ENCODE measurements at regions not wholly inside any gene's neighbourhood (a gene's known extent, or its start where the extent isn't known, plus 50 kb on each side); places are given as distances from the start of the nearest gene placed in this dataset.
"Not testable (repeated sequence)": the region's sequence is repeated elsewhere in the genome, so short reads cannot be mapped to it uniquely, and the experiment has no call there.

DNA sequence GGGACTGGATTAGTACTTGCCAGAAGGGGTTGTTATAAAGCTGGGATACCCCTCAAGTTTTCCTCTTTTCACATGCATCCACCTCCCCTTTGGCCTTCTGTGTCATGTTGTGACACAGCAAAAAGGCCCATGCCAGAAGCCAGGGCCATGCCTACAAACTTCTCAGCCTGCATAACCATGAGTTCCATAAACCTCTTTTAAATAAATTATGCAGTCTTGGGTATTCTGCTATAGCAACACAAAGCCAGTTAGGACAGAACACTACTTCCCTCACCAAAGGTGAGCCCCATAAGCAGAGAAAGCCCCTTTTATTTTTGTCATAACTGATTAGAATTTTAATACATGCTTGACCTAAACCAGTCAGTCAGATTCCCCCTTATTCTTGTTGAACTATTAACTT, 801.3 kb downstream of the DNAH5 start:
- no peaks in the 10 kb centered on the region for H3K27me3 ChIP-seq (replicated peaks in 1 of 2; ENCODE audit: control insufficient read depth in 2 of 2, extremely low read depth in 1 of 2, insufficient read depth in 2 of 2, low read length in 1 of 2)
- Mint-ChIP-seq H3K27ac (no peak overlapping the region), H3K9me3 (peaks cover 18 to 32% (median 19%) of the 10 kb centered on the region in 3 donors), H3K4me1 (no peaks in the 10 kb centered on the region), H3K36me3 (no peaks in the 10 kb centered on the region), H3K4me3 (no peak overlapping the region), H3K27me3 (no peaks in the 10 kb centered on the region)
- ChIA-PET CTCF (no interaction called here), POLR2A (no interaction called here)
- H3K4me1 ChIP-seq (ENCODE audit: control insufficient read depth in 1 of 2, extremely low read depth in 1 of 2, insufficient read depth in 2 of 2, low read length in 2 of 2), result no peaks in the 10 kb centered on the region
- no peaks in the 10 kb centered on the region for H3K9me3 ChIP-seq
- DNase-seq (no peak), ATAC-seq (replicated peaks in 1 of 4) (no peak)
- no peak overlapping the region for H3K27ac ChIP-seq (ENCODE audit: low read length)
- H3K4me3 ChIP-seq (ENCODE audit: control insufficient read depth in 1 of 2, extremely low read depth in 1 of 2, low read length in 1 of 2), result no peak overlapping the region
- no peaks in the 10 kb centered on the region for H3K36me3 ChIP-seq (ENCODE audit: control insufficient read depth in 2 of 2, extremely low read depth in 1 of 2, insufficient read depth in 1 of 2, low read length in 1 of 2)

- ChIA-PET CTCF (no interaction called here), POLR2A (no interaction called here)
- Mint-ChIP-seq H3K4me1 (no peaks in the 10 kb centered on the region), H3K27ac (no peak overlapping the region), H3K4me3 (no peak overlapping the region), H3K36me3 (no peaks in the 10 kb centered on the region), H3K27me3 (no peaks in the 10 kb centered on the region), H3K9me3 (peaks cover 3 to 17% (median 8%) of the 10 kb centered on the region in 3 donors)
- no peak overlapping the region for H3K27ac ChIP-seq (ENCODE audit: low read length)
- no peak overlapping the region for H3K4me3 ChIP-seq (ENCODE audit: control insufficient read depth in 1 of 2, extremely low read depth in 1 of 2, low read length in 1 of 2)
- no peaks in the 10 kb centered on the region for H3K36me3 ChIP-seq (ENCODE audit: control insufficient read depth in 2 of 2, extremely low read depth in 1 of 2, insufficient read depth in 1 of 2, low read length in 1 of 2)
- no peaks in the 10 kb centered on the region for H3K4me1 ChIP-seq (ENCODE audit: control insufficient read depth in 1 of 2, extremely low read depth in 1 of 2, insufficient read depth in 2 of 2, low read length in 2 of 2)
- H3K27me3 ChIP-seq (replicated peaks in 1 of 2; ENCODE audit: control insufficient read depth in 2 of 2, extremely low read depth in 1 of 2, insufficient read depth in 2 of 2, low read length in 1 of 2), result no peaks in the 10 kb centered on the region
- 80% methylated on average over 1 of the region's 2 CpGs for WGBS (ENCODE audit: insufficient coverage)
- no peak for DNase-seq
- no peak for ATAC-seq (replicated peaks in 1 of 4)
- no peaks in the 10 kb centered on the region for H3K9me3 ChIP-seq
Measured at GRCh38 chr5:13133951-13134350, 810.5 kb downstream of the DNAH5 start.

DNA sequence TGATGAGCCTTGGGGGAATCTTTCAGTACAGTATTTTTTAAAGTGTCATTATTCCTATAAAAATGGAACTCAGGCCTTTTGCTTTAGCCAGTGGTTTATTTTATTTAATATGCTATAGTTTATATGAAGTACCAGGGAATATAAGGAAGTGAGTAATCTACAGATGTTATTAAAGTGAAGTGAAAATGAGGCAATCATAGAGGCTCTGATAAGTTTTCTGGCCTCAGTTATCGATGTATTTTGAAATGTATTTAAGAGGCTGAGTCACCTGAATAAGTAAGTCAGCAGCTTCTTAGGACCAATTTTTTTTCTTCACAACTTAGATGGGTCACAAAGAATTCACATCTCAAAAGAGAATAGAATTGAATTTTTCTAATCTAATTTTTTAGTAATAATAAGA, 829.0 kb downstream of the DNAH5 start:
- no peaks in the 10 kb centered on the region for H3K36me3 ChIP-seq (ENCODE audit: control insufficient read depth in 2 of 2, extremely low read depth in 1 of 2, insufficient read depth in 1 of 2, low read length in 1 of 2)
- ATAC-seq (replicated peaks in 1 of 4), result no peak
- no peak overlapping the region for H3K4me3 ChIP-seq (ENCODE audit: control insufficient read depth in 1 of 2, extremely low read depth in 1 of 2, low read length in 1 of 2)
- ChIA-PET CTCF (no interaction called here), POLR2A (no interaction called here)
- no peak overlapping the region for H3K27ac ChIP-seq (ENCODE audit: low read length)
- H3K9me3 ChIP-seq, result no peaks in the 10 kb centered on the region
- H3K36me3 Mint-ChIP-seq, result no peaks in the 10 kb centered on the region
- H3K9me3 Mint-ChIP-seq, result peaks cover 15 to 27% (median 24%) of the 10 kb centered on the region in 3 donors
- no peak overlapping the region for H3K4me3 Mint-ChIP-seq
- WGBS (ENCODE audit: insufficient coverage), result no CpG with 5 or more reads among the region's 1 CpG
- H3K27me3 Mint-ChIP-seq, result no peaks in the 10 kb centered on the region
- no peak overlapping the region for H3K27ac Mint-ChIP-seq
- no peaks in the 10 kb centered on the region for H3K4me1 ChIP-seq (ENCODE audit: control insufficient read depth in 1 of 2, extremely low read depth in 1 of 2, insufficient read depth in 2 of 2, low read length in 2 of 2)
- DNase-seq, result no peak
- H3K4me1 Mint-ChIP-seq, result no peaks in the 10 kb centered on the region
- H3K27me3 ChIP-seq (replicated peaks in 1 of 2; ENCODE audit: control insufficient read depth in 2 of 2, extremely low read depth in 1 of 2, insufficient read depth in 2 of 2, low read length in 1 of 2), result no peaks in the 10 kb centered on the region

GRCh38 chr5:13108265-13108664, 836.2 kb downstream of the DNAH5 start:
- no peak overlapping the region for H3K4me3 Mint-ChIP-seq
- no CpG with 5 or more reads among the region's 5 CpGs for WGBS (ENCODE audit: insufficient coverage)

GRCh38 chr5:13107537-13107936, 837.0 kb downstream of the DNAH5 start:
- ChIA-PET POLR2A (no interaction called here), CTCF (no interaction called here)
- no peaks in the 10 kb centered on the region for H3K36me3 ChIP-seq (ENCODE audit: control insufficient read depth in 2 of 2, extremely low read depth in 1 of 2, insufficient read depth in 1 of 2, low read length in 1 of 2)
- no peak for ATAC-seq (replicated peaks in 1 of 4)
- H3K4me3 ChIP-seq (ENCODE audit: control insufficient read depth in 1 of 2, extremely low read depth in 1 of 2, low read length in 1 of 2), result no peak overlapping the region
- H3K9me3 ChIP-seq, result no peaks in the 10 kb centered on the region
- no peaks in the 10 kb centered on the region for H3K4me1 ChIP-seq (ENCODE audit: control insufficient read depth in 1 of 2, extremely low read depth in 1 of 2, insufficient read depth in 2 of 2, low read length in 2 of 2)
- Mint-ChIP-seq H3K4me3 (no peak overlapping the region), H3K36me3 (no peaks in the 10 kb centered on the region), H3K4me1 (no peaks in the 10 kb centered on the region), H3K27ac (no peak overlapping the region), H3K27me3 (no peaks in the 10 kb centered on the region), H3K9me3 (peaks cover 13 to 19% (median 18%) of the 10 kb centered on the region in 3 donors)
- DNase-seq, result no peak
- no peaks in the 10 kb centered on the region for H3K27me3 ChIP-seq (replicated peaks in 1 of 2; ENCODE audit: control insufficient read depth in 2 of 2, extremely low read depth in 1 of 2, insufficient read depth in 2 of 2, low read length in 1 of 2)
- no peak overlapping the region for H3K27ac ChIP-seq (ENCODE audit: low read length)
- no CpG with 5 or more reads among the region's 1 CpG for WGBS (ENCODE audit: insufficient coverage)

More at GRCh38 chr5:13108265-13108664, 836.2 kb downstream of the DNAH5 start:
- DNase-seq (no peak), ATAC-seq (replicated peaks in 1 of 4) (no peak)
- Mint-ChIP-seq H3K4me1 (no peaks in the 10 kb centered on the region), H3K27ac (no peak overlapping the region), H3K27me3 (no peaks in the 10 kb centered on the region), H3K9me3 (peaks cover 18 to 23% (median 21%) of the 10 kb centered on the region in 3 donors), H3K36me3 (no peaks in the 10 kb centered on the region)
- Histone ChIP-seq H3K27me3 (replicated peaks in 1 of 2; ENCODE audit: control insufficient read depth in 2 of 2, extremely low read depth in 1 of 2, insufficient read depth in 2 of 2, low read length in 1 of 2) (no peaks in the 10 kb centered on the region), H3K36me3 (ENCODE audit: control insufficient read depth in 2 of 2, extremely low read depth in 1 of 2, insufficient read depth in 1 of 2, low read length in 1 of 2) (no peaks in the 10 kb centered on the region), H3K9me3 (no peaks in the 10 kb centered on the region), H3K27ac (ENCODE audit: low read length) (no peak overlapping the region), H3K4me3 (ENCODE audit: control insufficient read depth in 1 of 2, extremely low read depth in 1 of 2, low read length in 1 of 2) (no peak overlapping the region), H3K4me1 (ENCODE audit: control insufficient read depth in 1 of 2, extremely low read depth in 1 of 2, insufficient read depth in 2 of 2, low read length in 2 of 2) (no peaks in the 10 kb centered on the region)
- POLR2A ChIA-PET, result no interaction called here
- CTCF ChIA-PET, result no interaction called here

- Mint-ChIP-seq H3K4me1 (no peaks in the 10 kb centered on the region), H3K36me3 (no peaks in the 10 kb centered on the region), H3K27me3 (no peaks in the 10 kb centered on the region), H3K9me3 (peaks cover 4 to 19% (median 17%) of the 10 kb centered on the region in 3 donors), H3K27ac (no peak overlapping the region), H3K4me3 (no peak overlapping the region)
- no peak for ATAC-seq (replicated peaks in 1 of 4)
- no peaks in the 10 kb centered on the region for H3K4me1 ChIP-seq (ENCODE audit: control insufficient read depth in 1 of 2, extremely low read depth in 1 of 2, insufficient read depth in 2 of 2, low read length in 2 of 2)
- no peak overlapping the region for H3K4me3 ChIP-seq (ENCODE audit: control insufficient read depth in 1 of 2, extremely low read depth in 1 of 2, low read length in 1 of 2)
- no peaks in the 10 kb centered on the region for H3K9me3 ChIP-seq
- H3K36me3 ChIP-seq (ENCODE audit: control insufficient read depth in 2 of 2, extremely low read depth in 1 of 2, insufficient read depth in 1 of 2, low read length in 1 of 2), result no peaks in the 10 kb centered on the region
- no peaks in the 10 kb centered on the region for H3K27me3 ChIP-seq (replicated peaks in 1 of 2; ENCODE audit: control insufficient read depth in 2 of 2, extremely low read depth in 1 of 2, insufficient read depth in 2 of 2, low read length in 1 of 2)
- POLR2A ChIA-PET, result no interaction called here
- CTCF ChIA-PET, result no interaction called here
- WGBS (ENCODE audit: insufficient coverage), result 54% methylated on average over 4 of the region's 4 CpGs
- DNase-seq, result no peak
- H3K27ac ChIP-seq (ENCODE audit: low read length), result no peak overlapping the region
Measured at GRCh38 chr5:13081116-13081515, 863.4 kb downstream of the DNAH5 start.

GRCh38 chr5:13072936-13073335, 871.6 kb downstream of the DNAH5 start:
- CTCF ChIA-PET, result not testable (repeated sequence)

More at GRCh38 chr5:13072936-13073335, 871.6 kb downstream of the DNAH5 start:
- peaks cover 9 to 36% (median 29%) of the 10 kb centered on the region in 3 donors for H3K9me3 Mint-ChIP-seq
- H3K27me3 ChIP-seq (replicated peaks in 1 of 2; ENCODE audit: control insufficient read depth in 2 of 2, extremely low read depth in 1 of 2, insufficient read depth in 2 of 2, low read length in 1 of 2); H3K4me1 Mint-ChIP-seq; H3K27ac Mint-ChIP-seq; H3K4me1 ChIP-seq (ENCODE audit: control insufficient read depth in 1 of 2, extremely low read depth in 1 of 2, insufficient read depth in 2 of 2, low read length in 2 of 2); H3K36me3 ChIP-seq (ENCODE audit: control insufficient read depth in 2 of 2, extremely low read depth in 1 of 2, insufficient read depth in 1 of 2, low read length in 1 of 2); H3K27ac ChIP-seq (ENCODE audit: low read length); H3K4me3 ChIP-seq (ENCODE audit: control insufficient read depth in 1 of 2, extremely low read depth in 1 of 2, low read length in 1 of 2); POLR2A ChIA-PET; H3K27me3 Mint-ChIP-seq; ATAC-seq (replicated peaks in 1 of 4); H3K9me3 ChIP-seq; H3K4me3 Mint-ChIP-seq; H3K36me3 Mint-ChIP-seq; DNase-seq: not testable (repeated sequence)
- 71% methylated on average over 2 of the region's 4 CpGs for WGBS (ENCODE audit: insufficient coverage)
